ENCODE measurements at regions not wholly inside any gene's neighbourhood (a gene's known extent, or its start where the extent isn't known, plus 50 kb on each side); places are given as distances from the start of the nearest gene placed in this dataset.
"Not testable (repeated sequence)": the region's sequence is repeated elsewhere in the genome, so short reads cannot be mapped to it uniquely, and the experiment has no call there.

GRCh38 chr4:124978536-124978935 lies 266.0 kb upstream of the ANKRD50 start:
- DNase-seq: not testable (repeated sequence)

DNA sequence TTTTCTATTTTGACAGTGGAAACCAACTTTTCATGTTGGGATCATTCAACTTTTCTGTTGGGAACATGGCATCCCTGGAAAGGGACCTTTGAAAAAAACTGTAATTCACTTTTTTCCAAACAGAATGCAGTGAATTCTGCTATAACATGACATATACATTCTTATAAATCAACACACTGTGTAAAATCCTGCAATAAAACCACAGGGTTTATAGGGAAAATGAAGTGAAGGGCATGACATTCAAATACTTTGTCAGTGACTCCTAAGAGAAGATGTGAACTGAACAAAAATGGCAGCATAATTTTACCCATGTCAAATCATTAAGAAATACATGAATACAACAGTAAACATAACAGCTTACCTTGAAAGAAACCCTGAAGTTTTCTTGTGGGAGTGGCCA lies 264.5 kb upstream of the ANKRD50 start:
- no peak for DNase-seq

GRCh38 chr4:124974152-124974551 lies 261.6 kb upstream of the ANKRD50 start:
- no peak for DNase-seq

DNA sequence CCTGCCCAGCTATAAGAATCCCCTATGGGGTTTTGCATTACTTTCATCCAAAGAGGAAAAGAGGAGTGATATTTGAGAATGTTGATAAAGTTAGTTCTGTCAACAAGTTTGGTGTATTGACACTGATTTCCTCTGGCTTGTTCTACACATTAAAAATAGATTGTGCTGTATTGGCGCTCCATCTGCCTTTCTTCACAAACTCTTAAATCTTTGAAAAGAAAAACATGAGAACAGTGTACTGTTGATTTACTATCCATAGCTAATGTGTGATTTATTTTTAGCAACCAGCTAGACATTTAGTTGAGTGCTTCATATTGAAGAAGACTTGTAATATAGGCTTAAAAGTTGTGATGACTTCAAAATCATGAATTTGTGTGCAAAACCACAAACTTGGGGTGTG lies 261.2 kb upstream of the ANKRD50 start:
- no peak for DNase-seq

DNA sequence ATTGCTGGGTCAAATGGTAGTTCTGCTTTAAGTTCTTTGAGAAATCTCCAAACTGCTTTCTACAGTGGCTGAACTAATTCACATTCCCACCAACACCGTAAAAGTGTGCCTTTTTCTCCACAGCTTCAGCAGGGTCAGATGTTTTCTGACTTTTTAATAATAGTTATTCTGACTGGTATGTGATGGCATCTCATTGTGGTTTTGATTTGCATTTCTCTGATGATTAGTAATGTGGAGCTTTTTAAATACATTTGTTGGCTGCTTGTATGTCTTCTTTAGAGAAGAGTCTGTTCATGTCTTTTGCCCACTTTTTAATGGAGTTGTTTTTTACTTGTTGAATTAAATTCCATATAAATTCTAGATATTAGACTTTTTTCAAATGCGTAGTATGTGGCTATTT lies 257.5 kb upstream of the ANKRD50 start:
- no peak for DNase-seq

GRCh38 chr4:124965497-124965891 lies 253.0 kb upstream of the ANKRD50 start:
- no peak for DNase-seq

GRCh38 chr4:124964852-124965496 lies 252.4 kb upstream of the ANKRD50 start:
- no peak for DNase-seq

DNA sequence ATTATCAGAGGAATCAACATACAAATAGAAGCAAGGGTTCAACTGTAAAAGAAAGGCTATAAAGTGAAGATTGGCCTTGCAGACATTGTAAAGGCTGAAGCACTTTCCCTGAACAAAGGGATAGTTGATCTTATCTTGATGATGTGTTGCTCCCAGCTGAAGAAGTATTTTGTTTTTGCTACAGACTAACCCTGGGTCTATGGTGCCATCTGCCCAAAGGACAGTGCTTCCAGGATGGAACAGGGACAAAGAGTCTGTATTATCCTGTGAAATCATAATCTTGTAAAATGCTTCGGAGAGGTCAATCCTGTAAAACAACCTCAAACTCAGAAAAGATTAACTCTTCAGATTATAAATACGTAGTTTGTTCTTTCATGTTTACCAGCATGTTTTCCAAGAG lies 251.7 kb upstream of the ANKRD50 start:
- no peak for DNase-seq

DNA sequence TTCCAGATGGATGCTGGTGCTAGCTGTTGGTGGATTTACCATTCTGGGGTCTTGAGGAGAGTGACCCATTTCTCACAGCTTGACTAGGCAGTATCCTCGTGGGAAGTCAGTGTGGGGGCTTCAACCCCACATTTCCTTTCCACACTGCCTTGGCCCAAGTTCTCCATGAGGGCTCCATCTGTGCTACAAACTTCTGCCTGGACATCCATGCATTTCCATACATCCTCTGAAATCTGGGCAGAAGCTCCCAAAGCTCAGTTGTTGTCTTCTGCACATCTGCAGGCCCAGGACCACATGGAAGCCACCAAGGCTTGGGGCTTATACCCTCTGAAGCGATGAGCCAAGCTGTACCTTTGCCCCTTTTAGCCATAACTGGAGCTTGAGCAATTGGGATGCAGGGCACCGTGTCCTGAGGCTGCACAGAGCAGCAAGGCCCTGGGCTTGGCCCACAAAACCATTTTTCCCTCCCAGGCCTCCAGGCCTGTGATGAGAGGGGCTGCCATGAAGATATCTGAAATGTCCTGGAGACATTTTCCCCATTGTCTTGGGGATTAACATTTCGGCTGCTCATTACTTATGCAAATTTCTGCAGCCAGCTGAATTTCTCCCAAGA lies 248.7 kb upstream of the ANKRD50 start:
- DNase-seq: no peak

DNA sequence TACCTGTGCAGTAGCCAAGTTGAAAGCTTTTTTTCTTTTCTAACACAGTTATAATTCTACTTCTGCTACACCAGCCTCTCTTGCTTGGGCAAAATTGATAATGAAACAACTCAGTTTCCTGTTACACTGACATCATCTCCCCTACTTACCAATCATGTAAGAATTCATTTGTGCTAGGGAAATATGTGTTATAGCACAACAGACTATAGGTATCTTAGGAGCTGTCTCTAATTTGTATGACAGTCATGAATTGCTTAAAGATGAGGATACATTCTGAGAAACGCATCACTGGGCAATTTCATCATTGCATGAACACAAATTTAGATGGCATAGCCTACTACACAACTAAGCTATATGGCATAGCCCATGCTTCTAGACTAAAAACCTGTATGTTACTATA lies 246.3 kb upstream of the ANKRD50 start:
- DNase-seq: no peak

DNA sequence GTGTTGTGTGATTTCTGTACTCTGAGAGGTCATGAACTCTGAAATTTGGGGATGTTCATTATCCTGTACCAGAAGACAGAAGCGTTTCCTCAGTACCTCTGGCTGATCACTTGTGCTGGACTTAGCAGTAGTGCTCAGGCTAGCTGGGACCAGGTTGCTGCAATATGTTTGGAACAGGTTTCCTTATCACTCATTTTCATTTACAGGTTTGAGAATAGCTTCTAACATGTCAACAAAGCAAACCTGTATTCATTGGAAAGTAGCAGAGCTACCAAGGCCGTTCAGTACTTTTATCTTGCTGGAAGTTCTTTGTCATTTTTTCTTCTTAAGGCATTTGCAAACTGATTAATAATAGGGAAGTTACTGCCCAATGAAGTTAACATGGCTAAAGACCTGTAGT lies 242.9 kb upstream of the ANKRD50 start:
- no peak for DNase-seq

DNA sequence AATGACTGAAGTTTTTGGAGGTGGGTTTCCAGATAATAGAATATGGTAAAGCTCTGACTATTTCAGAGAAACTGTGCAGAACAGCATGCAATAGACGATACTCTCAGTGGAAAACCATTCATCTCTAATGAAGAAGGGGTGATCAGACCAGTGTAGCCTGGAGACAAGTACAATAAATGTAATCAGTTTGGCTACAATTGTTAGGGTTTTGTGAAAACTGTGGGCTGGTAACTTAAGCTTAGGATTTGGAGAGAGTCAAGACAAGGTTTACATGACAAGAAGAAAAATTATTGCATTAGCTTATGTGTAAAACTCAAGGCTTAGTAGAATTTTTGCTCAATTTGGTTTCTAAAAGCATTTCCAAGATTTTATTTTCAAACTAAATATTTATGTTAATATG lies 241.5 kb upstream of the ANKRD50 start:
- DNase-seq: no peak

DNA sequence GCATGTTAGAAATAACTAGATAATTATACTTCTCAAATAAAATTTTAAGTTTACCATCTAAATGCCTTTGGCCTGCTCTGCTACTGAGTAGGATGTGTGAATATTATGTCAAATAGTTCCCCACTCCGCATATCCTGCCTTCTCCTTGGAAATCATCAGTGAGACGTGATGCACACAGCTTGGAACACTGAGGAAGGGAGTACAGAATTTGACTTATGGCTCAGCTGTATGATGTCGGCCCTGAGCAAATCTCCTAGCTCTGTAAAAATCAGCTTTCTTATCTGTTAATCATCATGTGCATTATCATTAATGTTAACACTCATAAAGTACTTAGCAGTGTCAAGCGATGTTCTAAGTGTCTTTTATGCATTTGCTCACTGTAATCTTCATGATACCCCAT lies 241.0 kb upstream of the ANKRD50 start:
- DNase-seq: no peak

GRCh38 chr4:124953061-124953460 lies 240.5 kb upstream of the ANKRD50 start:
- DNase-seq: no peak

DNA sequence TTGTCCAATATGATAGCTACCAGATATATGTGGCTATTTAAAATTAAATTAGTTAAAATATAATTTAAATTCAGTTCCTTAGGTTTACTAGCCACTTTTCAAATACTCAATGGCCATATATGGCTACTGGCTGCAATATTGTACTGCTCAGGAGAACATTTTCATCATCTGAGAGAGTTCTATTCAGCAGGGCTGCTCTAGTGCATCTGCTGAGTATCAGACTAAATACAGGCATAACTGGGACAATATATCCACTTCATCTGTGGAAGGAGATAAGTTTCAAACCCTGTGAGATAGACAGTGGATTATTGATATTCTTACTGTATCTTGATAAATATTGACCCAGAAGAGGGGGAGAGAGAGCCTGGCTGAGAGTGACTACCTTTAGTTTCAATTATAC lies 240.1 kb upstream of the ANKRD50 start:
- no peak for DNase-seq

GRCh38 chr4:124948976-124949597 lies 236.6 kb upstream of the ANKRD50 start:
- DNase-seq: no peak

- DNase-seq: no peak
These were observed 235.2 kb upstream of the ANKRD50 start for GRCh38 chr4:124947622-124948265.

DNA sequence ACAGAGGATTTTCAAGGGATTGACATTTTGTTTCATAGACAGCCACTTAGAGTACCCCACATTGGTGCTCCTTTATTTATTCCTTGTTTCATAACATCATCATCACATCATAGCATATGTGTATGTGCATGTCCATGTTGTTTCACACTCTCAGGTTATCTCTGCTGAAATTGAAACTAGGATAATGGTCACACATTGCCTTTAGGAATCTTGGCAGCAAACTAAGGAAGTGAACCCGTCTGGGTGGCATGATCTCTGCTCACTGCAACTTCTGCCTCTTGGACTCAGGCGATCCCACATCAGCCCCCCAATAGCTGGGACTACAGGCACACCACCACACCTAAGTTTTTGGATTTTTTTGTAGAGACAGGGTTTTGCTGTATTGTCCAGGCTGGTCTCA lies 234.2 kb upstream of the ANKRD50 start:
- DNase-seq: no peak

DNA sequence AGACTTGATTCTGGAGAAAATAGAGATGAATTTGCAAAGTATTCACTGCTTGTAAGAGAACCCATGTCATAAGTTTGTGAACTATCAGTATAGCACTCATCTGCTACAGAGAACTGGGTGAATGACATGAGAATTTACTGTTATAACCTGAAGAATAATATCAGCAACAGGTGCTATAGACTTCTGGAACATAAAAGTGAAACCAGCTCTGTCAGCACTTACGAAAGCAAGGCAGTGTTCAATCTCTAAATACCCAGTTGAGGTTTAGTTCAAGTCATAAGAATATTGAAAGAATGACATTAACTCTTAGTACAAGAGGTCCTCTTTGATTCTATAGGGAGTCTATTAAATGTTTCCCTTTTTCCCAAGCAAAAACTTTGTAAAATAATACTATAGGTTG lies 232.9 kb upstream of the ANKRD50 start:
- DNase-seq: no peak

DNA sequence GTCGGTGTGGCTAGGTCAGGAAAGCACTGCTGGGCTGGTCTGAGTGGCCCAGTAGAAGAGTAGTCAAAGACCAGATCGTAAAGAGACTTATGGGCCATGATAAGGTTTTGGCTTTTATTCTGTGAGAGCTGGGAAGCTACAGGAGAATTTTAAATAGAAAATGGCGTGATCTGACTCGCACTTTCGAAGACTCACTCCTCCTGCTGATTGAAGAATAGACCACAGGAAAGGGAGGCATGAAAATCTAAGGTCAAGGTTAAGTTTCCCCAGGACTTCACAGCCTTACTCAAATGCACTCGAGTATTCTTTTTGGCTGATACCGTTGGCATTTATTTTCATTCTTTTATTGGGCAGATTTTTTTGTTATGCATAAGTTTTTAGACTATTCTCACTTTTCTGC lies 231.4 kb upstream of the ANKRD50 start:
- DNase-seq: no peak

- no peak for DNase-seq
These were observed 230.8 kb upstream of the ANKRD50 start for GRCh38 chr4:124943145-124943889.

GRCh38 chr4:124941267-124941666 lies 228.7 kb upstream of the ANKRD50 start:
- no peak for DNase-seq

GRCh38 chr4:124940387-124940786 lies 227.9 kb upstream of the ANKRD50 start:
- no peak for DNase-seq

All from activated CD4-positive, alpha-beta T cell treated with anti-CD3 and anti-CD28 coated beads, Interleukin-2, Interleukin-6, amounts not matched to agents 100 ng/mL and 50 ng/mL, durations not matched to agents 16 hours and 8 hours (primary cell).